DOHH2 (cell line): ENCODE measurements at regions not wholly inside any gene's neighbourhood (a gene's known extent, or its start where the extent isn't known, plus 50 kb on each side); places are given as distances from the start of the nearest gene placed in this dataset.

Experiments used
- CTCF ChIP-seq: fragments of 200-600 bp; sonication (generic); IDR thresholded peaks from one replicate; pipeline ENCODE4 v1.5.1; 2014; ENCODE audit warnings: antibody characterized with exemption, mild to moderate bottlenecking, low read depth, low read length; ENCODE audit not compliant: poor library complexity, severe bottlenecking
- EZH2phosphoT487 ChIP-seq: fragments of 200-600 bp; sonication (generic); IDR thresholded peaks from 2 replicates; pipeline ENCODE4 v1.6.1; 2017; ENCODE audit warnings: borderline replicate concordance, mild to moderate bottlenecking, antibody characterized with exemption, low read length, moderate library complexity, mixed read lengths

DNA sequence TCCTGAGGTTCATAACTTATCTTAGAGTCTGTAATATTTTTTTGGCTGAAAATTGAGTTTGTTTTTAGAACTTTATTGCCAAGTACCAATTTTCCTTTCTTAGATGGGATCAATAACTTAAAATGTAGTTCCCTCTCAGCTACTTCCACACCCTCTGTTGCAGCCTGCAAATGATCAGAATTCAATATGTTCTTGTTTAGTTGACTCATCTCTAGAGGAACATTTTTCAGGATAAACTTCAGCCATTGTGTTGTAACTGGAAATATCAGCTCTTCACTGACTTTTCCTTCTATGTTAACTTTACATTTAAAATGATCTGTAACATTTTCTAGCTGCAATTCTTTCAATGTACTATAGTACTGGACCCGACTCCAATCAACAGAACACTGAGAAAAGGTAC is 115.7 kb downstream of the ESM1 start:
- TF ChIP-seq CTCF (no peak), EZH2phosphoT487 (no peak)
